GM19043 (cell line): ENCODE measurements at regions not wholly inside any gene's neighbourhood (a gene's known extent, or its start where the extent isn't known, plus 50 kb on each side); places are given as distances from the start of the nearest gene placed in this dataset.
"Not testable (repeated sequence)": the region's sequence is repeated elsewhere in the genome, so short reads cannot be mapped to it uniquely, and the experiment has no call there.

Experiments
- ATAC-seq: cut with Tn5 transposase; IDR thresholded peaks from one replicate; pipeline ENCODE4 v1.9.1; 2021; ENCODE audit warnings: low read depth; ENCODE audit not compliant: unreplicated experiment

DNA sequence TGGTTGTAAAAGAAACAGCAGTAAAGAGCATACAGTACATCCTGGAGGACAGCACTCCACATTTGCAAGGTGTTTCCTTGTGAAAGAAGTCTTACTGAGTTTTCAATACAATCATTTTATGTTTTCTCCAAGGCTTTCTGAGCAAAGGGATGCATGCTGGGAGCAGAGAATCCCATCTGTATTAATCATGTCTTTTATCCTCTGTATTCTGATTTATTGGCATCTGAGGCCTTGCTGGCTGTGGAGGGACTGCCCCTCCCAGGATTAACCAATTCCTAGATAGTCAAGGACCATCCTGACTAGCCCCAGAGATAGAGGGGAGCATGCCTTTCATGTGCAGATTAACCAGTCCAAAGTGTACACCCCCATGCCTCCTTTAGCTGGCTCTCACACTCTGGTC is 476.3 kb downstream of the SIPA1L2 start:
- ATAC-seq = no peak

DNA sequence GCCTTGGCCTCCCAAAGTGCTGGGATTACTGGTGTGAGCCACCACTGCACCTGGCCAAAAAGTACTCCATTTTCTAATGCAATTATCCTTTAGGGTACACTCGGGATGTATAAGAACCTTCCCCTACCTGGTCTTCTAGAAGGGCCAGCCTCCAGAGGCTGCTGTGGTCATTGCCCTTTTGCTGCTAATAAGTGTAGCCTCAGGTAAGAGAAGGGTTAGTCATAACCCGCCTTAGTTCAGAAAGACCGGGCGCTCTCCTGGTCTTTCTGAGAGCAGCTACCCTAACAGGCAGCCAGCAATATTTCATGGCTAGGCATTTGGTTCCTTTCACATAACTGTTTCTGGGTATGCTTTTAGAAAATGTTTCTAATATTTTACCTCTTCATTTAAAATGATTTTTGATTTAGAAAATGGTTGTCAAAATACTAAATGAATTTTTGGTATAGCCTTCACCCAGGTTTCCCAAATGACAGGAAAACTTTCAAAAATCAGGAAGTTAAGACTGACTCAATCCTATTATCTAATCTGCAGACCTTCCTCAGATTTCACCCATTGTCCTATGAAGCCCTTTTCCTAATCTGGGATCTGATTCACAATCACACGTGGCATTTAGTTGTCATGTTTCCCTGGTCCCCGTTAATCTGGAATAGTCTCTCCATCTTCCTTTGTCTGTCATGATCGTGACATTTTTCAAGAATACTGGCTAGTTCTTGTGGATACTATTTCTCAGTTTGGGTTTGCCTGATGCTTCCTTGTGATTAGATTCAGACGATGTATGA is 479.0 kb downstream of the SIPA1L2 start:
- no peak for ATAC-seq

DNA sequence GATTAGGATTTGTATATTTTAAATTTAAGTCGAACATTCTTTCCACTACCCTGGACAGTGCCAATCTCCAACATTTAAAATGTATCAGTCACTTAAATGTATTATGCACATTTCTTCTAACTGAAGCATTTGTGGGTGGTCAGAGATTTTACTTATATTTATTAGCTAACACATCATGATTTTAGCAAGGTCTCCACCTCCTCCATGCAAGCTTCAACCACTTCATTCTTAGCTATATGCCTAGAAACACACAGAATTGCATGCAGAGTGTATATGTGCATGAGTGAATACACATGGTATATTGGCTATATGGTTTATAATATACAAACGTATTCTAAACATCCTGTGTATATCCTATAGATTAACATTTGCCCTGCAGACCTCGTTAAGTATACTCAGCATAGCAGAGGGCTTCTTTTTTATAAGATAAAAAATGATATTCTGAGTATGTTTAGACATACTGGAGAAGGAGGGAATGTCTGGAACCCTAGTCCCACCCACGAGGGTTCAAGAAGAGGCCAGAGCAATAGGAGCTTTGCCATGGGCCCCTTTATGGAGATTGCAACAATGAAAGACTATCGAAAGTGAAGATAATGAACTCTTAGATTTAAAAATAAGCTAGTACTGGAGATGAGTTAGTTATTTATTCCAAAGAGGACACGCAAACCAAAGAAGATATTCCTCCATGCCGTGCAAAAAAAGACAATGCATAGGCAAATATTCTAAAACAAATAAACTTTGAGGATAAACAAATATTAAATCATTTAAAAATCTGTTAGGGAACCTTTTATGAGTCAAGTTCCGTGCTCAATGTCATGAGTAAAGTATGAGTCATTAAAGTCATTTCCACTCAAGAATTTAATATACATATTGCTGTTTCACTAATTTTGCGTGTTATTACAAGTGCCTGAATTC is 480.4 kb downstream of the SIPA1L2 start:
- ATAC-seq = no peak

DNA sequence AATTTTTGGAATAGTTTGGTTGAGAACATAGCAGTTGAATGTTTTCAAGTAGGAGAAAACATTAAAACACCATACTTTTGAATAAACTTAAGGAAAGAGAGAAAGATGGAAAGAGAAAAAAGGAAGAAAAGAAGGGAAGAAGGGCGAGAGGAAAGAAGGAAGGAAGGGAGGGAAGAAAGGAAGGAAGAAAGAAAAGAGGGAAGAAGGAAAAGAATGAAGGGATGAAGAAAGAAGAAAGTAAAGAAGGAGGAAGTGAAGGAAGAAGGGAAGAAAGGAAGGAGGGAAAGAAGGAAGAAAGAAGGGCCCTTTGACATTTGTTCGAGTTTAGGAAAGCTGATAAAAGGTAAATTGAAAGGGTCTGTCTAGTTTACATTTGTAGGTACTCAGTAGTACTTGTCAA is 482.7 kb downstream of the SIPA1L2 start:
- ATAC-seq = no peak

DNA sequence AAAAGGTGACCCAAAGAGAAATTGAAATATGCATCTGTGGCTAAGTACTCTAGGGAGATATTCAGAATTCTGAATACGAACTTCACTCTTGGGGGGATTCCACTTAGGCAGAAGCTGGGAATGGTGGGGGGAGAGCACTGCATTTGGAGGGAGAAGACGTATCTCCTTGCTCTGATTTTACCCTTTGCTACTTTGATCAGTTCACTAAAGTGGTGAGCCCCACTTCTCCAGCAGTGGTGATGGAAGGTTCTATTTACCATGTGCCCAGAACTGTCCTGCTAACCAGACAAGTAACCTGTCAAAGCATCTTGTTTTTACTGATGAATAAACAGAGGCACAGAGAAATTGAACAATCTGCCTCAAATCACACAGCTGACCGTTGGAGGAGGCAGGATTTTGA is 483.4 kb downstream of the SIPA1L2 start:
- ATAC-seq = no peak

DNA sequence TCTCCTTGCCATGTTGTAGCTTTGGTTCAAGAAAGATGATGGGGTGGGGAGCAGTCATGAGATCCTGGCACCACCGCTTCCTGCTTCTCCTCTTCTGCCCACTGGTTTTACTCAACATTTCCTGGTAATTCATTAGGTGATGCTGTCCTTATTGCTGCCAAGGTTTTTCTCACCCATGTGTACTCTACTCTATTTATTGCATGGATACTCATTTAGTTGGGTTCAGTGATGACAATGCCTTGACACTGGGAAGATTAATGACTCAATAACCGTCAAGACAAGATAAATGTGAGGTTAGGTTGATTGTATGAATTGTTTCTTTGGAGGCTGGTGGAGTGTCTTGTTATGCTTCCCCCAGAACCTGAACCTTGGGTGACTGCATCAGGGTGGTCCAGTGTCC is 484.2 kb downstream of the SIPA1L2 start:
- ATAC-seq = no peak

DNA sequence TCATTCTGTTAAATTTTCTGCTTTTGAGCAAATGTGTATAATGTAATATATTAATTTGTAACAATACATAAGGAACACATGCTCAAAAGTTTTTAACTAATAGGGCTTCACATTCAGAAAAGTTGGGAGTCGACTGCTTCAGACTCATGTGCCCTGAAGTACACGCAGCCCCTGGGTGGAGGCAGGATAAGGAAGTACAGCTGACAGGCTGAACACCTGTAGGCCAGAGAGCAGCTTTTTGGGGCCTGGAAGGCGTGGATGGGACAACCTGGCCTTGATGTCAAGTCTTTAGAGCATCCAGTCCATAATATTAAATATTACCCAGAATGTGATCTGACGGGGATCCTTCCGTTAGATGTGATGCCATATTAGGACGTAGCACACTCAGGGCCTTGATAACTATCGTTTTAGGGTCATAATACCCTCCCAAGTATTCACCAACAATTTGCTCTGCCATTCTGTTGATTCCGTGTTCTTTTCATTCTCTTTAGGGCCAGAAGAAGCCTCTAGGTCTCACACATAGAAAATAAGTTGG is 485.2 kb downstream of the SIPA1L2 start:
- no peak for ATAC-seq

DNA sequence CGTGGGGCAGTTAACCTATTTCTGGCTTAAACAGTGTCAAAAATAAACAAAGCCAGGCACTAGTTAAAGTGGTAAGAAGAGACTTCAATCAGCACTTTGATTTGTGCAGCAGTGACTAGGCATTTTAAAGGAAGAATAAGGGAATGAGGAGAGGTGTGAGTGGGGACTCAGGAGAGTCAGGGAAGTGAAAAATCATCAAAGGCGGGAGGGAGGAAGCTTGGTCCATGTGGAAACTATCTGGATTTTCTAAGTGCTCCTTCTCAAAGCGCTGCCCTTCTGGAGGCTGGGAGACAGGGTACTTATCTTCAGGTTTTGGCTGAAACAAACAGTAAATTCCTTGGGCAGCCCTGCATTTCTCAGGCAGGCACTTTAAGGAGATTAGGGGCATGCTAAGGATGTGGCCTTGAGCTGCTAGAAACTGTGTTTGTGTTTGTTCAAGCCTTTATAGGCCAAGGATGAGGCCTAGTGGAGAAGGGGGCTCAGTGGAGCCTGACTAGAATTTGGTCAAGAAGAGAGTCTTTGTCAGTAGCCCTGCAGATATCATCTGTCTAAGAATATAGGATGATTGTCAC is 486.5 kb downstream of the SIPA1L2 start:
- ATAC-seq = no peak

DNA sequence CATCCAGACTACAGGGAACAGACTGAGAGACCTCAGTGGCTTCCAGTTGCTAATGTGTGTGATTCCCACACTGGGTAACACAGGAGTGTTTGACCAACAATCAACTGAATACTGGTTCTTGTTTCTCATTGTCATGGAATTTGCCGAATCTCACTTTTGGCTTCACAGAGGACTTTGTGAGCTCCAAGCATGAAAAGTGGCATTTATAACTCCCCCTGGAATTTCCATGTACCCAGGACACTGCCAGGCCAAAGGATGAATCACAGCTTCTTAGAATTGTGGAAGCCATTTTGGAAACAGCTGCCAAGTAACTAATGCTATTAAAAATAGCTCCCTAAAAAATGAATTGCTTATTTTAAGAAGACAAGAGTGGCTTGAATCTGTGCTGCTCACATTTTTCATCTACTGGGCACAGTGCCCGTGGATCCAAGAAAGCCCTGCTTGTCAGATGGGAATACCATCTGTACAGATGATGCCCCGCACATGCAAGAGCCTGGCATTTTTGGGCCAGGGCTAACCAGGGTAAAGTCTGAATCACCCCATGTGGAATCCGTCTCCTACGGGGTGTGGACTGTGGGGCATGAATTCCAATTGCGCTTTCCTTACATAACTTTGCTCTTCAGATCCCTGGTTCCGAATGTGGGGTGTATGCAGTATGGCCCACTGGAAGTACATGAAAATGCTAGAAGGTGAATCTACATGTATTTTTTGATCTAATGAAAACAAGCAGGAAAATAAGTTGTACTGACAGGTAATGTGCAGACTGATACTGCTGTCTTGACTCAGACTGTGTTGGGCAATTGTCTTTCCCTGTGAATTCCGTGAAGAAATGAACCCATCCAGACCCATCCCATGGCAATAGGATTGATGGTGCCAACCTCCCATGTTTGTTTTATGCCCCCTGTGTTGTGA is 487.3 kb downstream of the SIPA1L2 start:
- no peak for ATAC-seq

DNA sequence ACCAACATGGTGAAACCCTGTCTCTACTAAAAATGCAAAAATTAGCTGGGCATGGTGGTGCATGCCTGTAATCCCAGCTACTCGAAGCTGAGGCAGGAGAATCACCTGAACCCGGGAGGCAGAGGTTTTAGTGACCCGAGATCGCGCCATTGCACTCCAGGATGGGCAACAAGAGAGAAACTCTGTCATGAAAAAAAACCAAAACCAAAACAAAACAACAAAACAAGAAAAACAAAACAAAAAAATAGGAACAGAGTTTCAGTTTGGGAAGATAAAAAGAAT is 488.8 kb downstream of the SIPA1L2 start:
- ATAC-seq = not testable (repeated sequence)

DNA sequence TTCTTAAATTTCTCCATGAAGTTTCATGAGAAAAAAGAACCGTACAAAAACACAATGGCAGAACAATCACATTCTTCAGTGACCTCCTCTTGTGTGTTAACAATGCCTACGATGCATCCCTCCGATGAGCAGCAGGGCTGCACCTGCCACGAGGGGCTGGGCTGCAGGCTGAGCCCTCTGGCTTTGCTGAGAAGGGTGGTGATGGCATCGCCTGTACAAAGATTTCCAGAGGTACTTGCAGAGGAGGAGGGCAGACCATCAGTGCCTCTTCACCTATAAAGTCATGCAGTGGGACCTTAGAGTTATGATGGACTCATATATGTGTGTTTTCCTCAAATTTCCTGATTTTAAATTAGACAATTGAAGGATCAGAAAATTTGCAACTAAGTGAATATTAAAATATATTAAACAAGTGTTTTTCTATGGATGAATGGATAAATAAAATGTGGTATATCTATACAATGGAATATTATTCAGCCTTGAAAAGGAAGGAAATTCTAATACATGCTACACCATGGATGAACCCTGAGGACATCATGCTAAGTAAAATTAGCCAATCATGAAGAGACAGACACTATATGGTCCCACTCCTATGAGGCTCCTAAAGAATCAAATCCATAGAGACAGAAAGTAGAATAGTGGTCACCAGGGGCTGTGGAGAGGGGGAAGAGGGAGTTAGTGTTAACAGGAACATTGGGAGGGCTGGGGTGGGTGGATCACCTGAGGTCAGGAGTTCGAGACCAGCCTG is 489.3 kb downstream of the SIPA1L2 start:
- no peak for ATAC-seq

DNA sequence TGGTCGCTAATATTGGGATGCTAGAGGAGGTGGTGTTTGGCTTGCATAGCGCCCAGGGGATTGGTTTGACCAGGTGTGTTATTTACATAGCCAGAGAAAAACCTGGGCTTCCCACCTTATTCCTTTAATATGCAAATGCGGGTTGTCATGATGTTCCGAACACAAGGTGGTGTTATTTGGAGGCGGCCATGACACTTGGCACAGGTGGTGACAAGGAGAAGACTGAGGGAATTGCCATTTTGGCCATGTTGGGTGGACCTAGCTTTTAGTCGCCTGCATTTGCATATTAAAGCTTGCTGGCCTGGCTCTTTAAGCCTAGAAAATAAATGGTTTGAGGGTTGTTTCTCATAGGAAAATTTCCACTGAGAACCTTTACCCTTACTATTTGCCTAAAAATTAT is 490.5 kb downstream of the SIPA1L2 start:
- no peak for ATAC-seq

DNA sequence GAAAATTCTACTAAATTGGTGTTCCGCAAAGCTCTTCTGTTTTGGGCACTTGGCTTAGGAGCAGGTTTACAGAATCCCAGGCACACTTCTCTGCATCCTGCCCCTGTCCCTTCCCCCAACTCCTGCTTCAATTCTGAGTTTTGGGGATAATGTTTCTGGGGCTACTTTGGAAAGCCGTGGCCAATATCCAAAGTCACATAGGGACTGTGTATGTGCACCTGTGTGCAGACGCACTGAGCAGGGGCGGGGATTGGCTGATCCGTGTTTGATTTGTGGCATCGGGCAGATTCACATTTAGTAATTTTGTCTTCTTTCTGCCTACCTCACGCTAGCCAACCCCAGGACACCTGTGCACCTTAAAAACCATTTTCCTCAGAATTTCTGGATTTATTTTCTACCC is 491.9 kb downstream of the SIPA1L2 start:
- ATAC-seq = no peak

DNA sequence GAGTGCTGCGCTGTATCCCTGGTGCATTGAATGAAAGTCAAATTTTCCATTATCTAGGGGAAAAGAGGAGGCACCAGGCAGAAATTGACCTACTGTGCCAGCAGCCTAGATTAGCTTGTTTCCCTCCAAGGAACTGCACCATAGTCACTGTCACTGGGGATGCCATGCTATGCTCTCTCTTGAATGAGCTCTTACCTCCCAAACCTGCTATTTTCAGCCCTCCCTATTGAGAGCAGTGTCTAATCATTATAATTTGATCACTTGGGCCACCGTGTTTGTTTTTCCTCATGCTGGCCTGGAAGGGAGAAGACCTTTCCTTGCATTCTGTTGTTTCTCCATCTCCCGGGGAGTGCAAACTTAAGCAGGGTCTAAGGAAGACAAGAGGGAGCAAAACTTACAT is 492.9 kb downstream of the SIPA1L2 start:
- ATAC-seq = no peak

DNA sequence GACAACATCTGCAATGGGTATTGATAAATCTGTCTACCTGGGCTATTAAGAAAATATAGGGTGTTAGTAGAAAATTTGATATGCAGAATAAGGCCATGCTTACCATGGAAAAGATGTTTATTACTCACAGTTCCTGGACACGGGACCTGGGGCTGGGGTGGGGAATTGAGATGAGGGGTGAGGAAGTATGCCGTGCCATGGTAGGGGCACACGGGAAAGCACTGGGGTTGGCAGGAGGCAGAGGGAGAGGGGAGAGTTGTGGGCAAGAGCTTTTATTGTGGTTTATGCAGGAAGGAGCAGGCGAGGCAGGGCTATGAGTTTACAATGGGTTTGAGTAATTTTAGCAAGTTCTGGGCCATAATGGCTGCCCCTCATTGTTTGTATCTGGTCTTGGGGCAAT is 493.8 kb downstream of the SIPA1L2 start:
- ATAC-seq = no peak

DNA sequence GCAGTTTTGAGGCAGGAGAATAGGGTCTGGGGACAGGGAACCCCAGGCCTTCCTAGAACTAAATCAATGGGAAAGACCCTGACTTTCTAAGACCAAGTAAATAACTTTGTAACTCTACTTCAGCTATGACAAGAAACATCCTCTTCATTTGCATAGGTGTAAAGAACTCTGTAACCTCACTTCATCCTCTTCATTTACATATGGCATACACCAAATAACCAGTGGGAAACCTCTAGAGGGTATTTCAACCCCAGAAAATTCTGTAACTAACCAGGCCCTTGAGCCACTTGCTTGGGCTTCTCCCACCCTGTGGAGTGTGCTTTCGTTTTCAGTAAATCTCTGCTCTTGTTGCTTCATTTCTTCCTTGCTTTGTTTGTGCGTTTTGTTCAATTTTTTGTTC is 495.6 kb downstream of the SIPA1L2 start:
- ATAC-seq = no peak

DNA sequence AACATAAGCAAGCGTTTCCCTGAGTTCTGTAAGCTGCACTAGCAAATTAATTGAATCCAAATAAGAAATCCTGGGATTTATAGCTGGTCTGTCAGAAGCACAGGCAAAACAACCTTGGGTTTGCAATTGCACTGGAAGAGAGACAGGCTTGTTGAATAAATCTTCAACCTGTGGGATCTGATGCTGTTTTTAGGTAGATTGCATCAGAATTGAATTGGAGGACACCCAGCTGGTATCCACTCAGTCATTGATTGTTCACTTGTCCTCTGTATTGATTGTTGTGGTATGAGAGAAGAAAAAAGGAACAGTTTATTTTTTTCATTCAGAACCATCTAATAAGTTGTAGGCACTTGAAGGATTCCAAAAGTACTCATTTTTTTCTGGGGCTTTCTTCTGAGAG is 497.4 kb downstream of the SIPA1L2 start:
- no peak for ATAC-seq

DNA sequence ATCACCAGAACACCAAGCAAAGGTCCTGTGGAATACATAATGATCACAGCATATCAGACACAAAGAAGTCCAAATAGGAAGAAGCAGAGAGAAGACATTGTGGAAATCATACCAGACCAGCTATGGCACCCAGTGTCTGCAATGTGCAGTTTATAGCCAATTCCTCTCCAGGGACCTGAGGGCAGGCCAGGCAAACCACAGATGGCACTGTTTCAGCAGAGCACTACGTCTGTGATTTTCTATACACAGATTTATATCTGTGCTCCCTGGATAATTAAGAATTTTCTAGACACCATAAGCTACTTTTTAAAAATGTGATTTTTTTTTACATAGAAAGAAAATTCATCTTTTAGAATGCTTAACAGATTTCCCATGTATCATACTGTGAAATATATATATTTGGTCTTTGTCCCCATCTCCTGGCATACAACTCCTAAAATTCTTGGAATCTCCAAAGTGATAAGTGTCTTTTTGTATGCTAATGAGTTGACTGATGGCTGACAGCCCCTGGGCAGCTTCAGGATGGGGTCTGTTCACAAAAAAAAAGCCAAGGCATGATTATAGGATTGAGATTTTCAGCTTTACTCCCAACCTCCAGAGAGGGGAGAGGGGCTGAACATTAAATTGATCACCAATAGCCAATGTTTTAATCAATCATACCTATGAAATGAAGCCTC is 498.1 kb downstream of the SIPA1L2 start:
- ATAC-seq = no peak

DNA sequence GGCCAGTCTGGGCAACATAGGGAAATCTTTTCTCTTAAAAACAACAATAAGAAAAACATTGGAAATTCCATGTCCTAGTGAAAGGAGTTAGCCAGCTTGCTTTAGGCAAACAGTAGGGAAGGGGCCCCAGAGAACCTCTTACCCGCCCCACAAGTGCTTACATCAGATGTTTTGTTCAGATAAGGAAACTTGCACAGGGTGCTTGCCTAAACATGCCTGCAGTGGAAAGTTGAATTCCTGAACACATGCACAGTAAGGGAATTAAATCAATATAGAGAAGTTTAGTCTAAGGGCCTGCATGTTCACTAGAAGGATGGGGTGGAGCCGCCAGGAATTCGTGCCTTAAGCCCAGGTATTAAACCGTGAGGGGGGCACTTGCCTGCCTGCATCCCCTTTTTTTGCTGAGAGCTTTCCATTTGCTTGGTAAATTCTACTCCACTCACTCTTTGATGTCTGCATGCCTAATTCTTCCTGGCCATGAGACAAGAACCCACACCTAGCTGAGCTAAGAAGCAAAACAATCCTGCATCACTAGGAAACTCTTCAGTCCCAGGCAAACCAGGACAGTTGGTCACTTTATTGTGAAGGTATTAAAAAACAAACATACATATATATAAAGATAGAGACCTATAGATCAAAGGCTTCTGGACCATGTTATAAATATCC is 499.0 kb downstream of the SIPA1L2 start:
- ATAC-seq = no peak
